Glutamatergic neuron (in vitro differentiated cells): ENCODE measurements at regions not wholly inside any gene's neighbourhood (a gene's known extent, or its start where the extent isn't known, plus 50 kb on each side); places are given as distances from the start of the nearest gene placed in this dataset.

Experiments
- DNase-seq: peaks from one replicate; pipeline ENCODE4 v3.0.0; 2022
- H3K27ac Mint-ChIP-seq: one replicate; pipeline ENCODE4 v1.8.0; 2020; ENCODE audit warnings: mild to moderate bottlenecking, mixed read lengths, inconsistent platforms; ENCODE audit not compliant: unreplicated experiment
- H3K27me3 Mint-ChIP-seq: one replicate; pipeline ENCODE4 v1.8.0; 2020; ENCODE audit warnings: mild to moderate bottlenecking, moderate library complexity, mixed read lengths, inconsistent platforms; ENCODE audit not compliant: unreplicated experiment
- H3K36me3 Mint-ChIP-seq: one replicate; pipeline ENCODE4 v1.8.0; 2020; ENCODE audit warnings: mild to moderate bottlenecking, mixed read lengths, inconsistent platforms; ENCODE audit not compliant: unreplicated experiment
- H3K4me1 Mint-ChIP-seq: one replicate; pipeline ENCODE4 v1.8.0; 2020; ENCODE audit warnings: mild to moderate bottlenecking, low read depth, mixed read lengths, inconsistent platforms; ENCODE audit not compliant: unreplicated experiment
- H3K4me3 Mint-ChIP-seq: one replicate; pipeline ENCODE4 v1.8.0; 2020; ENCODE audit warnings: mild to moderate bottlenecking, mixed read lengths, inconsistent platforms; ENCODE audit not compliant: unreplicated experiment
- H3K9me3 Mint-ChIP-seq: one replicate; pipeline ENCODE4 v1.8.0; 2020; ENCODE audit warnings: mild to moderate bottlenecking, moderate library complexity, mixed read lengths, inconsistent platforms; ENCODE audit not compliant: unreplicated experiment
- CTCF ChIP-seq: fragments of 200-600 bp; sonication (generic); IDR thresholded peaks from one replicate; pipeline ENCODE4 v1.5.0; 2021; ENCODE audit not compliant: partially characterized antibody, unreplicated experiment

- H3K27me3 Mint-ChIP-seq: no peaks in the 10 kb centered on the region
- no peak overlapping the region for H3K4me3 Mint-ChIP-seq
- H3K36me3 Mint-ChIP-seq: no peaks in the 10 kb centered on the region
- H3K27ac Mint-ChIP-seq: no peak overlapping the region
- no peaks in the 10 kb centered on the region for H3K4me1 Mint-ChIP-seq
- H3K9me3 Mint-ChIP-seq: no peaks in the 10 kb centered on the region
- DNase-seq: no peak
- TF ChIP-seq CTCF: no peak
These were observed 645.3 kb downstream of the TBC1D4 start for GRCh38 chr13:74836628-74837027.

DNA sequence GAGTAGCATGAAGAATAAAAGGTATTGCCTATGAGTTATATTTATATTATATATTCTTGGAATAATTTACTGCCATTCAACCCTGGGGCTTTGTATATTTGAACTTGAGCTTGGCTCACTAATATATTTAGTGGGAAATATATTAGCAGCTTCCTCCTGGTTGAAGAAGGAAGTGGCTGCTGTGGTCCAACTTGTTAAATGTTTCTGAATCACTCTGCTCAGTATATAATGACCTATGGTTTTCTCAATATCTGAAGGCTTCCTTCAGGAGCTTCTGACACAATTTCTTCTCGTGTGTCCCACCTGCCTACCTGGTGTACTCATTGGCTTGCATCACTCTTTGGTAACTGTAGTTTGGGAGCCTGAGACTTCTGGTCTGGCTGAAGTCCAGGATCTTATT lies 646.4 kb downstream of the TBC1D4 start:
- TF ChIP-seq CTCF: no peak
- H3K4me3 Mint-ChIP-seq: no peak overlapping the region
- H3K4me1 Mint-ChIP-seq: no peaks in the 10 kb centered on the region
- no peak overlapping the region for H3K27ac Mint-ChIP-seq
- H3K36me3 Mint-ChIP-seq: no peaks in the 10 kb centered on the region
- no peaks in the 10 kb centered on the region for H3K9me3 Mint-ChIP-seq
- DNase-seq: no peak
- no peaks in the 10 kb centered on the region for H3K27me3 Mint-ChIP-seq

DNA sequence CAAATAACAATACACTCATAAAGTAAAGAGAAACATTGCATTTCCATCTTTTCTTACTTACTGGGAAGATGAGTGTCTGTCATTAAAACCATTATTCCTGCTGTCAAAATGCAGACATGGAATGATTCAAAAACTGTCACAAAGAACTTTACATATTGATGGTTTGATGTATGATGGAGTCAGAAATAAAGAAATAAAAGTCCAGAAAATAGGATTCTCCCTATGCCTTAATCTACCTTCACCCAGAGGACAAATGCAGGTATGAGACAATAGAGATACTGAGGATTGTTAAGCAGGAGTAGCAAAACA lies 656.1 kb downstream of the TBC1D4 start:
- DNase-seq: no peak
- Mint-ChIP-seq H3K4me1 (no peaks in the 10 kb centered on the region), H3K4me3 (no peak overlapping the region), H3K36me3 (no peaks in the 10 kb centered on the region), H3K27me3 (no peaks in the 10 kb centered on the region), H3K27ac (no peak overlapping the region), H3K9me3 (no peaks in the 10 kb centered on the region)
- TF ChIP-seq CTCF: no peak

- Mint-ChIP-seq H3K4me1 (no peaks in the 10 kb centered on the region), H3K27ac (no peak overlapping the region), H3K4me3 (no peak overlapping the region), H3K36me3 (no peaks in the 10 kb centered on the region), H3K27me3 (no peaks in the 10 kb centered on the region), H3K9me3 (no peaks in the 10 kb centered on the region)
- DNase-seq: no peak
- no peak for TF ChIP-seq CTCF
These were observed 656.6 kb downstream of the TBC1D4 start for GRCh38 chr13:74825152-74825937.

- H3K4me1 Mint-ChIP-seq: no peaks in the 10 kb centered on the region
- H3K4me3 Mint-ChIP-seq: no peak overlapping the region
- no peak overlapping the region for H3K27ac Mint-ChIP-seq
- no peaks in the 10 kb centered on the region for H3K27me3 Mint-ChIP-seq
- no peak for TF ChIP-seq CTCF
- no peaks in the 10 kb centered on the region for H3K9me3 Mint-ChIP-seq
- DNase-seq: no peak
- H3K36me3 Mint-ChIP-seq: no peaks in the 10 kb centered on the region
These were observed 661.2 kb downstream of the TBC1D4 start for GRCh38 chr13:74820809-74821208.
